ENCODE measurements at regions not wholly inside any gene's neighbourhood (a gene's known extent, or its start where the extent isn't known, plus 50 kb on each side); places are given as distances from the start of the nearest gene placed in this dataset.

GRCh38 chr12:92036061-92036620 lies 109.5 kb downstream of the BTG1 start:
- peak overlapping the region; percentile 67 to 92 (median 83) for H3K27ac ChIP-seq
- peaks cover 20 to 72% (median 48%) of the 10 kb centered on the region in 6 donors for H3K4me1 ChIP-seq
- H3K9me3 ChIP-seq, result no peaks in the 10 kb centered on the region
- H3K36me3 ChIP-seq, result no peaks in the 10 kb centered on the region
- DNase-seq, result no peak
- WGBS, 5 donors, result 89 to 94% (median 92%) methylated on average over 7 of the region's 7 CpGs
- H3K27me3 ChIP-seq (replicated peaks in 1 of 7), result no peaks in the 10 kb centered on the region
- TF ChIP-seq CTCF (IDR thresholded peaks at IDR 0.05 in 8 of 11, conservative IDR thresholded peaks at IDR 0.05 in 3 of 11), result no peak
- TF ChIP-seq POLR2A (IDR thresholded peaks at IDR 0.05), result no peak
- no peak for TF ChIP-seq POLR2AphosphoS5 (IDR thresholded peaks at IDR 0.05)
- intact Hi-C loops (cut with DNase I; ENCODE audit: low total_unique reads), result loop anchor here (10.0 kb wide), 1 partner anchor 99 kb away; no protein-coding TSS in a partner anchor
- H3K4me3 ChIP-seq, result no peak overlapping the region

GRCh38 chr12:92035477-92035876 lies 110.2 kb downstream of the BTG1 start:
- H3K9me3 ChIP-seq, result no peaks in the 10 kb centered on the region
- intact Hi-C loops (cut with DNase I; ENCODE audit: low total_unique reads), result loop anchor here (10.0 kb wide), 1 partner anchor 99 kb away; no protein-coding TSS in a partner anchor
- H3K36me3 ChIP-seq, result no peaks in the 10 kb centered on the region
- no peaks in the 10 kb centered on the region for H3K27me3 ChIP-seq (replicated peaks in 1 of 7)
- peak overlapping the region in 6 of 8 donors; percentile 3 to 62 (median 19) for H3K4me3 ChIP-seq
- peak overlapping the region; percentile 67 to 92 (median 83) for H3K27ac ChIP-seq
- DNase-seq, result no peak
- TF ChIP-seq POLR2A (IDR thresholded peaks at IDR 0.05) (no peak), POLR2AphosphoS5 (IDR thresholded peaks at IDR 0.05) (no peak), CTCF (IDR thresholded peaks at IDR 0.05 in 8 of 11, conservative IDR thresholded peaks at IDR 0.05 in 3 of 11) (no peak)
- H3K4me1 ChIP-seq, result peaks cover 20 to 78% (median 53%) of the 10 kb centered on the region in 6 donors
- 41 to 68% (median 59%) methylated on average over 1 of the region's 1 CpG for WGBS, 5 donors

- TF ChIP-seq CTCF (IDR thresholded peaks at IDR 0.05 in 8 of 11, conservative IDR thresholded peaks at IDR 0.05 in 3 of 11) (peak in 1 of 11 experiments; percentile 25), POLR2AphosphoS5 (IDR thresholded peaks at IDR 0.05) (peak; percentile 36 to 98 (median 84)), POLR2A (IDR thresholded peaks at IDR 0.05) (peak; percentile 17 to 75 (median 74))
- Histone ChIP-seq H3K4me3 (peak overlapping the region in 7 of 8 donors; percentile 3 to 62 (median 18)), H3K36me3 (no peaks in the 10 kb centered on the region), H3K27me3 (replicated peaks in 1 of 7) (no peaks in the 10 kb centered on the region), H3K9me3 (no peaks in the 10 kb centered on the region), H3K27ac (peak overlapping the region; percentile 67 to 92 (median 83)), H3K4me1 (peaks cover 20 to 84% (median 58%) of the 10 kb centered on the region in 6 donors)
- peak; percentile 85 for DNase-seq
- intact Hi-C loops (cut with DNase I; ENCODE audit: low total_unique reads), result loop anchor here (10.0 kb wide), 1 partner anchor 100 kb away; no protein-coding TSS in a partner anchor
- 0 to 1% (median 0%) methylated on average over 10 of the region's 10 CpGs for WGBS, 5 donors
Observed at GRCh38 chr12:92034858-92035401, 110.7 kb downstream of the BTG1 start.

GRCh38 chr12:92034083-92034482 lies 111.6 kb downstream of the BTG1 start:
- no peaks in the 10 kb centered on the region for H3K27me3 ChIP-seq (replicated peaks in 1 of 7)
- no peak overlapping the region for H3K4me3 ChIP-seq
- H3K27ac ChIP-seq, result peak overlapping the region; percentile 69 to 92 (median 83)
- DNase-seq, result no peak
- TF ChIP-seq CTCF (IDR thresholded peaks at IDR 0.05 in 8 of 11, conservative IDR thresholded peaks at IDR 0.05 in 3 of 11) (no peak), POLR2AphosphoS5 (IDR thresholded peaks at IDR 0.05) (no peak), POLR2A (IDR thresholded peaks at IDR 0.05) (no peak)
- peaks cover 20 to 88% (median 65%) of the 10 kb centered on the region in 6 donors for H3K4me1 ChIP-seq
- no peaks in the 10 kb centered on the region for H3K9me3 ChIP-seq
- intact Hi-C loops (cut with DNase I; ENCODE audit: low total_unique reads), result loop anchor here (10.0 kb wide), 1 partner anchor 101 kb away; no protein-coding TSS in a partner anchor
- no peaks in the 10 kb centered on the region for H3K36me3 ChIP-seq
- WGBS, 5 donors, result 80 to 83% (median 81%) methylated on average over 2 of the region's 2 CpGs
